Prostate gland (tissue), 2 donors: ENCODE measurements at regions not wholly inside any gene's neighbourhood (a gene's known extent, or its start where the extent isn't known, plus 50 kb on each side); places are given as distances from the start of the nearest gene placed in this dataset.

Experiments
- POLR2A ChIP-seq: fragments of 450-650 bp; IDR thresholded peaks from one replicate; pipeline ENCODE4 v1.6.1; 2016; ENCODE audit warnings: antibody characterized with exemption, mild to moderate bottlenecking
- POLR2AphosphoS5 ChIP-seq: sonication (generic); formaldehyde crosslinking; IDR thresholded peaks from one replicate; pipeline ENCODE4 v1.6.1; 2017; ENCODE audit warnings: antibody characterized with exemption
- TF ChIP-seq, protein P1 (sequence below), 4 experiments: fragments of 200-600 bp in 2 of 4; fragments of 450-650 bp in 2 of 4; sonication (generic) in 2 of 4; IDR thresholded peaks; 1 replicate in 3 of 4; 2 replicates in 1 of 4; pipeline ENCODE4 v1.5.1; 2016 to 2019; ENCODE audit warnings: antibody characterized with exemption in 4 of 4, mild to moderate bottlenecking in 2 of 4, moderate library complexity in 2 of 4

DNA sequence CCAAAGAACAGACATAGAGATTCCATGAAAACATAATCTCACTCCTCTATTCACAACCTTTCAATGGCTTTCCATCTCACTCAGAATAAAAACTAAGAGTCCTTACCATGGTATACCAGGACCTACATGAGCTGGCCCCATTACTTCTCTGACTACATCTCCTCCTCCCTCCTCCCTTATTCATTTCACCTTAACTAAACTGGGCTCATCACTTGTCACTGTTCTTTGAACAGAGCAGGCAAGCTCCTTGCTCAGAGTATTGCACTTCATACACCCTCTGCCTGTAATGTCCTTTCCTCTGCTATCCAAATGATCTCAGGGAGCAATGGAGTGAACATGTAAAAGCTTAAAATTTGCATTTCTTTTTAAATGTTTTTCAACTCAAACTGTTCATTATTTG is 142.0 kb downstream of the MRPL39 start:
- TF ChIP-seq POLR2A: no peak
- TF ChIP-seq, protein P1, sequence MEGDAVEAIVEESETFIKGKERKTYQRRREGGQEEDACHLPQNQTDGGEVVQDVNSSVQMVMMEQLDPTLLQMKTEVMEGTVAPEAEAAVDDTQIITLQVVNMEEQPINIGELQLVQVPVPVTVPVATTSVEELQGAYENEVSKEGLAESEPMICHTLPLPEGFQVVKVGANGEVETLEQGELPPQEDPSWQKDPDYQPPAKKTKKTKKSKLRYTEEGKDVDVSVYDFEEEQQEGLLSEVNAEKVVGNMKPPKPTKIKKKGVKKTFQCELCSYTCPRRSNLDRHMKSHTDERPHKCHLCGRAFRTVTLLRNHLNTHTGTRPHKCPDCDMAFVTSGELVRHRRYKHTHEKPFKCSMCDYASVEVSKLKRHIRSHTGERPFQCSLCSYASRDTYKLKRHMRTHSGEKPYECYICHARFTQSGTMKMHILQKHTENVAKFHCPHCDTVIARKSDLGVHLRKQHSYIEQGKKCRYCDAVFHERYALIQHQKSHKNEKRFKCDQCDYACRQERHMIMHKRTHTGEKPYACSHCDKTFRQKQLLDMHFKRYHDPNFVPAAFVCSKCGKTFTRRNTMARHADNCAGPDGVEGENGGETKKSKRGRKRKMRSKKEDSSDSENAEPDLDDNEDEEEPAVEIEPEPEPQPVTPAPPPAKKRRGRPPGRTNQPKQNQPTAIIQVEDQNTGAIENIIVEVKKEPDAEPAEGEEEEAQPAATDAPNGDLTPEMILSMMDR (IDR thresholded peaks at IDR 0.05): no peak
- no peak for TF ChIP-seq POLR2AphosphoS5
